Ishikawa (cell line): ENCODE measurements at regions not wholly inside any gene's neighbourhood (a gene's known extent, or its start where the extent isn't known, plus 50 kb on each side); places are given as distances from the start of the nearest gene placed in this dataset.

Experiments
- CEBPB ChIP-seq: IDR thresholded peaks from 2 replicates; pipeline ENCODE4 v1.6.1; 2012
- CREB1 ChIP-seq: IDR thresholded peaks from 2 replicates; pipeline ENCODE4 v1.6.1; 2012; ENCODE audit warnings: low read depth
- EGR1 ChIP-seq: IDR thresholded peaks from 2 replicates; pipeline ENCODE4 v1.6.1; 2012
- EP300 ChIP-seq: IDR thresholded peaks from 2 replicates; pipeline ENCODE4 v1.6.1; 2012; ENCODE audit warnings: borderline replicate concordance
- FOXM1 ChIP-seq: IDR thresholded peaks from 2 replicates; pipeline ENCODE4 v1.6.1; 2012; ENCODE audit warnings: low read depth, borderline replicate concordance
- NFIC ChIP-seq: IDR thresholded peaks from 2 replicates; pipeline ENCODE4 v1.6.1; 2012
- RAD21 ChIP-seq: IDR thresholded peaks from 2 replicates; pipeline ENCODE4 v1.6.1; 2012; ENCODE audit warnings: low read depth
- TAF1 ChIP-seq: IDR thresholded peaks from 2 replicates; pipeline ENCODE4 v1.6.1; 2012; ENCODE audit warnings: low read depth, mild to moderate bottlenecking
- TCF12 ChIP-seq: IDR thresholded peaks from 2 replicates; pipeline ENCODE4 v1.6.1; 2012; ENCODE audit warnings: low read depth
- TEAD4 ChIP-seq: IDR thresholded peaks from 2 replicates; pipeline ENCODE4 v1.6.1; 2012
- USF1 ChIP-seq: IDR thresholded peaks from 2 replicates; pipeline ENCODE4 v1.6.1; 2012
- YY1 ChIP-seq: IDR thresholded peaks from 2 replicates; pipeline ENCODE4 v1.6.1; 2012; ENCODE audit warnings: low read depth
- ZBTB7A ChIP-seq: IDR thresholded peaks from 2 replicates; pipeline ENCODE4 v1.6.1; 2012; ENCODE audit warnings: low read depth
- TF ChIP-seq, protein P1 (sequence below): IDR thresholded peaks from 2 replicates; pipeline ENCODE4 v1.6.1; 2012
- TF ChIP-seq, protein P2 (sequence below): IDR thresholded peaks from 2 replicates; pipeline ENCODE4 v1.6.1; 2012; ENCODE audit warnings: low read depth, mild to moderate bottlenecking

DNA sequence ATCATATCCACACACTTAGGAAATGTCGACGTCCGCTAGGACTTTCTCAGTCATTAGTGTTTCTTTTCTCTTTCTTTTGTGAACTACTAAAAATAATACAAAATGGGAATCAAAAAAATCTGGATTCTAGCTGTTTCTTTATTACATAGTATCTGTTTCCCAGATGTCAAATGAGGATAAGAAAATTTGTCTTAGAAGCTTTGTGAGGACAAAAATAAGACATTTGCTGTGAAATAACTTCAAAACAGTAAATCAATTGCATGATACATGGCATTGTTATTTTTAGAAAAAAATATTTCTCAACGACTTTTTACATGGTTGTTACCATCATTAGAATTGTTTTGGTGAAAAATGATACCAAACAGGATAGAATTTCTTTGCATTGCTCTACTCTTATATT lies 71.4 kb upstream of the IFNG-AS1 start:
- TF ChIP-seq TCF12 (no peak), YY1 (no peak), CEBPB (no peak), RAD21 (no peak)
- TF ChIP-seq, protein P1, sequence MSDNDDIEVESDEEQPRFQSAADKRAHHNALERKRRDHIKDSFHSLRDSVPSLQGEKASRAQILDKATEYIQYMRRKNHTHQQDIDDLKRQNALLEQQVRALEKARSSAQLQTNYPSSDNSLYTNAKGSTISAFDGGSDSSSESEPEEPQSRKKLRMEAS = no peak

GRCh38 chr12:67918441-67918840 lies 70.8 kb upstream of the IFNG-AS1 start:
- TF ChIP-seq EP300 (no peak), USF1 (no peak), TEAD4 (no peak)

DNA sequence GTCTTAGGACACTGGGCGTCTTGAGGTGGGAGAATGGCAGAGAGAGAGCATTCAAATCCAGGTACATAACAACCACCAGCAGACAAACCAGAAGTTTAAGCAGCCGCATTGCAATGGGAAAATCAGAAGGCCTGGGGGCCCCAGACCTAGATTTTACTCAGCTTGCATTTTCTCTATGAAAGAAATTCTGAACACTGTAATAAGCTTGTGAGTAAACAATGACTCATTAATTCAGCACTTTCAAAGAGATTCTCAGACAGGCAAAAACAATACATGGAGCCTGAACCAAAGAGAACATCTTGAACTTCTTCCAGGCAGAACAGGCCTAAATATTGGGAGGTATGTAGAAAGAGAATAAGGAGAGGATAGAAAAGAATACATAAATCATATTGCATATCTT lies 69.8 kb upstream of the IFNG-AS1 start:
- TF ChIP-seq TAF1 = no peak
- TF ChIP-seq EP300 = peak; percentile 33; the same call in 1 of the 2 replicates
- TF ChIP-seq, protein P1 = no peak
- peak; percentile 5; the same call in 1 of the 2 replicates for TF ChIP-seq TEAD4

- TF ChIP-seq TCF12 = no peak
- peak; percentile 57 for TF ChIP-seq TEAD4
- TF ChIP-seq, protein P2, sequence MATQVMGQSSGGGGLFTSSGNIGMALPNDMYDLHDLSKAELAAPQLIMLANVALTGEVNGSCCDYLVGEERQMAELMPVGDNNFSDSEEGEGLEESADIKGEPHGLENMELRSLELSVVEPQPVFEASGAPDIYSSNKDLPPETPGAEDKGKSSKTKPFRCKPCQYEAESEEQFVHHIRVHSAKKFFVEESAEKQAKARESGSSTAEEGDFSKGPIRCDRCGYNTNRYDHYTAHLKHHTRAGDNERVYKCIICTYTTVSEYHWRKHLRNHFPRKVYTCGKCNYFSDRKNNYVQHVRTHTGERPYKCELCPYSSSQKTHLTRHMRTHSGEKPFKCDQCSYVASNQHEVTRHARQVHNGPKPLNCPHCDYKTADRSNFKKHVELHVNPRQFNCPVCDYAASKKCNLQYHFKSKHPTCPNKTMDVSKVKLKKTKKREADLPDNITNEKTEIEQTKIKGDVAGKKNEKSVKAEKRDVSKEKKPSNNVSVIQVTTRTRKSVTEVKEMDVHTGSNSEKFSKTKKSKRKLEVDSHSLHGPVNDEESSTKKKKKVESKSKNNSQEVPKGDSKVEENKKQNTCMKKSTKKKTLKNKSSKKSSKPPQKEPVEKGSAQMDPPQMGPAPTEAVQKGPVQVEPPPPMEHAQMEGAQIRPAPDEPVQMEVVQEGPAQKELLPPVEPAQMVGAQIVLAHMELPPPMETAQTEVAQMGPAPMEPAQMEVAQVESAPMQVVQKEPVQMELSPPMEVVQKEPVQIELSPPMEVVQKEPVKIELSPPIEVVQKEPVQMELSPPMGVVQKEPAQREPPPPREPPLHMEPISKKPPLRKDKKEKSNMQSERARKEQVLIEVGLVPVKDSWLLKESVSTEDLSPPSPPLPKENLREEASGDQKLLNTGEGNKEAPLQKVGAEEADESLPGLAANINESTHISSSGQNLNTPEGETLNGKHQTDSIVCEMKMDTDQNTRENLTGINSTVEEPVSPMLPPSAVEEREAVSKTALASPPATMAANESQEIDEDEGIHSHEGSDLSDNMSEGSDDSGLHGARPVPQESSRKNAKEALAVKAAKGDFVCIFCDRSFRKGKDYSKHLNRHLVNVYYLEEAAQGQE = peak; percentile 11; the same call in 1 of the 2 replicates
These were observed 68.8 kb upstream of the IFNG-AS1 start for GRCh38 chr12:67920413-67920812.

DNA sequence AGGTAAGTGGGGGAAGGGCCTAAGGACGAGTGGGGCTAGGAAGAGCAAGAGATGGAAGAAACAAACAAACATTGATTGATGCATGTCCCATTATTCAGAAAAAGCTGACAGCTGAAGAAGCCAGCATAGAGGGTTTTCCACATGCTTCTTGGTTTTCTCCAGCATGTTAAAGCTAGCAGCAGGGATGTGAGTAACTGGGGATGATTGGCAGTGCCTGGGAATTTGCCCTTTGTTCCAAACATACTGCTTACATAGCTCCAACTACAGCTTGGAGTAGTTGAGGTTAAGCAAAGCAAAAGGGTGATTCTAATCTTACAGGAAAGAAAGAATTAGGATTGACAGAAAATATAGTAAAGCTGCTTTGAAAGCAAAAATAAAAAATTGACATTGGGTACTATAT lies 68.0 kb upstream of the IFNG-AS1 start:
- TF ChIP-seq, protein P2 = no peak
- TF ChIP-seq, protein P1 = no peak
- TF ChIP-seq RAD21 = no peak
- no peak for TF ChIP-seq CREB1
- no peak for TF ChIP-seq USF1
- TF ChIP-seq CEBPB = no peak
- TF ChIP-seq TEAD4 = no peak
- no peak for TF ChIP-seq NFIC
- TF ChIP-seq EP300 = no peak
- no peak for TF ChIP-seq TAF1
- no peak for TF ChIP-seq EGR1
- no peak for TF ChIP-seq FOXM1

GRCh38 chr12:67922245-67922644 lies 67.0 kb upstream of the IFNG-AS1 start:
- TF ChIP-seq NFIC (no peak), ZBTB7A (no peak), YY1 (no peak), TEAD4 (no peak), RAD21 (no peak), CREB1 (no peak), TAF1 (no peak), FOXM1 (no peak), EGR1 (no peak), TCF12 (no peak), CEBPB (no peak), USF1 (no peak), EP300 (no peak)
- TF ChIP-seq, protein P2 = no peak
- TF ChIP-seq, protein P1 = no peak
